Neural crest cell (in vitro differentiated cells): ENCODE measurements at regions not wholly inside any gene's neighbourhood (a gene's known extent, or its start where the extent isn't known, plus 50 kb on each side); places are given as distances from the start of the nearest gene placed in this dataset.

ENCODE experiments used
- DNase-seq: peaks from one replicate; pipeline ENCODE4 v3.0.0; 2021; ENCODE audit warnings: low read depth, mixed read lengths, low spot score
- H3K27ac Mint-ChIP-seq: one replicate; pipeline ENCODE4 v1.8.0; 2021; ENCODE audit warnings: mild to moderate bottlenecking, mixed read lengths; ENCODE audit not compliant: unreplicated experiment
- H3K27me3 Mint-ChIP-seq: 2 replicates; pipeline ENCODE4 v1.8.0; 2021; ENCODE audit warnings: low read depth, mild to moderate bottlenecking, mixed read lengths
- H3K36me3 Mint-ChIP-seq: 2 replicates; pipeline ENCODE4 v1.8.0; 2021; ENCODE audit warnings: low read depth, mild to moderate bottlenecking, mixed read lengths
- H3K4me1 Mint-ChIP-seq: 2 replicates; pipeline ENCODE4 v1.8.0; 2021; ENCODE audit warnings: mixed read lengths
- H3K4me3 Mint-ChIP-seq: one replicate; pipeline ENCODE4 v1.8.0; 2021; ENCODE audit warnings: mild to moderate bottlenecking, mixed read lengths
- H3K9me3 Mint-ChIP-seq: 2 replicates; pipeline ENCODE4 v1.8.0; 2021; ENCODE audit warnings: mixed read lengths
- CTCF ChIP-seq: fragments of 200-600 bp; sonication (generic); conservative IDR thresholded peaks from 2 replicates; pipeline ENCODE4 v1.5.0; 2021; ENCODE audit warnings: antibody characterized with exemption, mild to moderate bottlenecking

- no peaks in the 10 kb centered on the region for H3K9me3 Mint-ChIP-seq
- DNase-seq, result no peak
- no peak overlapping the region for H3K27ac Mint-ChIP-seq
- H3K4me1 Mint-ChIP-seq, result no peaks in the 10 kb centered on the region
- H3K27me3 Mint-ChIP-seq, result no peaks in the 10 kb centered on the region
- H3K36me3 Mint-ChIP-seq, result no peaks in the 10 kb centered on the region
- no peak overlapping the region for H3K4me3 Mint-ChIP-seq
- no peak for TF ChIP-seq CTCF
Measured at GRCh38 chr1:107003972-107004371, 52.5 kb upstream of the PRMT6 start.

DNA sequence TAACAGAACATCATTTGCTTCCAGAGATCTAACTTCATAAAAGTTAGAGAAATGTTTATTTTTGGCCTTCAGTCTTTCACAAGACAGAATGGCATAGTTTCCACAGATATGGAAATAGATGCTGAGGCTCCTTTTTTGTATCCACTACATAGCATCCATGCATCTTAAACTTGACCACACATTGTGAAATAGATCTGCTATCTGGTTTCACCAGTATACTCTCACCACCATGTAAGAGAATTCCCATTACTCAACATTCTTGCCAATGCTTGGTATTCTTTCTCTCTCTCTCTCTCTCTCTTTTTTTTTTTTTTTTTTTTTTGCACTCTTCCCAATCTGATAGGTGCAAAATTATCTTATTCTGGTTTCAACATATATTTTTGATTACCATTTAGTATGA lies 52.1 kb upstream of the PRMT6 start:
- H3K27me3 Mint-ChIP-seq, result no peaks in the 10 kb centered on the region
- no peaks in the 10 kb centered on the region for H3K9me3 Mint-ChIP-seq
- no peaks in the 10 kb centered on the region for H3K4me1 Mint-ChIP-seq
- no peaks in the 10 kb centered on the region for H3K36me3 Mint-ChIP-seq
- no peak for DNase-seq
- TF ChIP-seq CTCF, result no peak
- H3K27ac Mint-ChIP-seq, result no peak overlapping the region
- no peak overlapping the region for H3K4me3 Mint-ChIP-seq
